ENCODE measurements at regions not wholly inside any gene's neighbourhood (a gene's known extent, or its start where the extent isn't known, plus 50 kb on each side); places are given as distances from the start of the nearest gene placed in this dataset.

- no peaks in the 10 kb centered on the region for H3K4me1 ChIP-seq
- no peaks in the 10 kb centered on the region for H3K9me3 ChIP-seq
- ATAC-seq: no peak
- DNase-seq: no peak
- WGBS, 3 donors: 74 to 82% (median 77%) methylated on average over 3 of the region's 3 CpGs
- intact Hi-C loops (cut with DNase I): no loop called here
- no peak for TF ChIP-seq CTCF (IDR thresholded peaks at IDR 0.05)
- no peaks in the 10 kb centered on the region for H3K27me3 ChIP-seq (ENCODE audit: insufficient read depth in 3 of 3, low read length in 2 of 3)
- H3K36me3 ChIP-seq (ENCODE audit: insufficient read depth in 1 of 2, low read depth in 1 of 2): no peaks in the 10 kb centered on the region
- no peak overlapping the region for H3K27ac ChIP-seq
- H3K4me3 ChIP-seq: no peak overlapping the region
Measured at GRCh38 chr3:86740751-86741150, 250.2 kb downstream of the VGLL3 start.

- H3K9me3 ChIP-seq: no peaks in the 10 kb centered on the region
Measured at GRCh38 chr3:86739244-86739643, 251.7 kb downstream of the VGLL3 start.

GRCh38 chr3:86738684-86739083, 252.3 kb downstream of the VGLL3 start:
- Histone ChIP-seq H3K9me3 (no peaks in the 10 kb centered on the region), H3K4me1 (no peaks in the 10 kb centered on the region), H3K4me3 (no peak overlapping the region), H3K36me3 (ENCODE audit: insufficient read depth in 1 of 2, low read depth in 1 of 2) (no peaks in the 10 kb centered on the region), H3K27ac (no peak overlapping the region), H3K27me3 (ENCODE audit: insufficient read depth in 3 of 3, low read length in 2 of 3) (no peaks in the 10 kb centered on the region)
- no peak for TF ChIP-seq CTCF (IDR thresholded peaks at IDR 0.05)
- 89 to 90% (median 89%) methylated on average over 1 of the region's 1 CpG for WGBS, 3 donors
- intact Hi-C loops (cut with DNase I): no loop called here
- ATAC-seq (no peak), DNase-seq (no peak)

More at GRCh38 chr3:86739244-86739643, 251.7 kb downstream of the VGLL3 start:
- H3K4me1 ChIP-seq: no peaks in the 10 kb centered on the region
- H3K27ac ChIP-seq: no peak overlapping the region
- no peak for TF ChIP-seq CTCF (IDR thresholded peaks at IDR 0.05)
- H3K36me3 ChIP-seq (ENCODE audit: insufficient read depth in 1 of 2, low read depth in 1 of 2): no peaks in the 10 kb centered on the region
- intact Hi-C loops (cut with DNase I): no loop called here
- ATAC-seq (no peak), DNase-seq (no peak)
- H3K27me3 ChIP-seq (ENCODE audit: insufficient read depth in 3 of 3, low read length in 2 of 3): no peaks in the 10 kb centered on the region
- 73 to 82% (median 75%) methylated on average over 3 of the region's 3 CpGs for WGBS, 3 donors
- no peak overlapping the region for H3K4me3 ChIP-seq

- Histone ChIP-seq H3K4me1 (no peaks in the 10 kb centered on the region), H3K4me3 (no peak overlapping the region), H3K36me3 (ENCODE audit: insufficient read depth in 1 of 2, low read depth in 1 of 2) (no peaks in the 10 kb centered on the region), H3K9me3 (no peaks in the 10 kb centered on the region), H3K27ac (no peak overlapping the region), H3K27me3 (ENCODE audit: insufficient read depth in 3 of 3, low read length in 2 of 3) (no peaks in the 10 kb centered on the region)
- ATAC-seq (no peak), DNase-seq (no peak)
- intact Hi-C loops (cut with DNase I): no loop called here
- TF ChIP-seq CTCF (IDR thresholded peaks at IDR 0.05): no peak
- 88 to 89% (median 89%) methylated on average over 6 of the region's 6 CpGs for WGBS, 3 donors
Measured at GRCh38 chr3:86737517-86737916, 253.4 kb downstream of the VGLL3 start.

GRCh38 chr3:86733257-86733656, 257.7 kb downstream of the VGLL3 start:
- 89 to 94% (median 93%) methylated on average over 19 to 22 of the region's 22 CpGs for WGBS, 3 donors
- no peak for ATAC-seq
- no peaks in the 10 kb centered on the region for H3K9me3 ChIP-seq
- H3K36me3 ChIP-seq (ENCODE audit: insufficient read depth in 1 of 2, low read depth in 1 of 2): no peaks in the 10 kb centered on the region
- no peak overlapping the region for H3K27ac ChIP-seq
- no peaks in the 10 kb centered on the region for H3K27me3 ChIP-seq (ENCODE audit: insufficient read depth in 3 of 3, low read length in 2 of 3)
- H3K4me3 ChIP-seq: no peak overlapping the region
- H3K4me1 ChIP-seq: no peaks in the 10 kb centered on the region
- no peak for DNase-seq
- intact Hi-C loops (cut with DNase I): no loop called here
- no peak for TF ChIP-seq CTCF (IDR thresholded peaks at IDR 0.05)

Measured in psoas muscle (tissue), 7 donors.